CD4-positive, alpha-beta T cell treated with Interleukin-10 for 1 hour (primary cell): ENCODE measurements at regions not wholly inside any gene's neighbourhood (a gene's known extent, or its start where the extent isn't known, plus 50 kb on each side); places are given as distances from the start of the nearest gene placed in this dataset.

Source experiments
- DNase-seq: peaks from one replicate; pipeline ENCODE4 v3.0.0-alpha.2; 2020

DNA sequence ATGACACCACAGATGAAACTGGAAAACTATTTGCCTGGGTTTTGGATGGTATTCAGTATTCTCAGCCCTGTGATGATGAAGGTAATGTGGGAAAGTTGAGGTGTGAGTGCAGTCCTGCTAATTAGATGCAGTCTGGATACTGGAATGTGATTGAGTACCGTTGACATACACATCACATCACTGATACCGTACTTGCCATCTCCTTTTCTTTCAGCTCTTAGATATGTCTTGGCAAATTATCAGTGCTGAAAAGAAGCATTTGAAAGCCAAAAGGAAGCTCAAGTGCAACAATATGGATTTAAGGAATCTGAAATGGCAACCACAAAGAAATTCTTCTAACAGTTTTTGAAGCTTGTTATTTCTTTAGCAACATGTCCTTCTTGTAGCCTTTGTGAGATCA lies 381.4 kb upstream of the TGFBR2 start:
- no peak for DNase-seq

- no peak for DNase-seq
Measured at GRCh38 chr3:30226601-30227151, 379.7 kb upstream of the TGFBR2 start.

GRCh38 chr3:30227571-30228301 lies 378.7 kb upstream of the TGFBR2 start:
- DNase-seq: no peak

GRCh38 chr3:30228302-30228631 lies 378.1 kb upstream of the TGFBR2 start:
- no peak for DNase-seq

DNA sequence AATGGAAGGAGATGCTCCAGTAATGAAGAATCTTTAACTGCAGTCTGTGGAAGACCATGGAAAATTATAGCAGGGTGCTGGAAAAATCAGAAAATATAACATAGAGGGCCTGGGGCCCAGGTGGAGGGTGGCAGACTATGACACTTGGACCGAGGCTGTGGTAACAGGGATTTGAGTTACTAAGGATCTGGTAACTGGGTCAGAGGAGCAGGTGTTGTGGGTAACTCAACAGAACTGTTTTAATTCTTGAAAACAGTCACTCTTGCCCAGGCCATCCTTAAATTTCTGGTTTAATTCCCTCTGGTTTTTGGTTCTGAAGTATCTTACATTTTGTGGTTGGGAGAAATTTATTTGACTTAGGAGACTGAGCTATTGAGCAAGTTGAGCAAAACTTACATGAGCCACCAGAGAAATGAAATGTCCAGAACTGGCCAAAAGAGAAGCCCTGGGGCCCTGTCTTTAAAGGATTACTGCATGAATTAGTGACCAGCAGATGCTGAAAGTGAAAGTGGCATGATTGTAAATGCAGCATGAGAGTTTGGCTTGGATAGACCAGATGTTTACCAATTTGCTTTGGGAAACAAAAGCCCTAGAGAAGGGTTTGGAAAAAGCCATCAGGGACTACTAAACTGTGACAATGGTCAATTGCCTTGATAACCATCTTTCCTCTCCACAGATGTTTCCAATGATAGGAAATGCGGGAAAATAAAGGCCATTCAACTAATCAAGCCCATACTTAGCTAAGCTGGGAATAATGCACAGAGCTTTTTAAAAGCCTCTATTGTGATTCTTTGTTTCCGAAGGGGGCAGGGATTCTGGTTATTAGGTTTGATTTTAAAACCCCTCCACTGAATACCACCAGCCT lies 374.9 kb upstream of the TGFBR2 start:
- DNase-seq: no peak

DNA sequence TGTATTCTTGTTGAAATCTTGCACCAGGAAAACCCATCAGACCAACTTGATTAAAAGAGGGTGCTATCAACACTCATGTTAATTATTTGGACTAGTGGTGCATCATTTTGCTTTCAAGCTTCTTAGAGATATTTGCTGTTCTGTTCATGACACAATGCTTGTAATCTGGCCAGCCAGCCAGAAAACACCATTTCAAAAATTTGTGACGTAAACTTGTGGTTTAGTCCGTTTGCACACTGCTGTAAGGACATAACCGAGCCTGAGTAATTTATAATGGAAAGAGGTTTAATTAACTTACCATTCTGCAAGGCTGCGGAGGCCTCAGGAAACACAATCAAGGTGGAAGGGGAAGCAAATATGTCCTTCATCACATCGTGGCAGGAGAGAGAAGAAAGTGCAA lies 374.3 kb upstream of the TGFBR2 start:
- no peak for DNase-seq

- DNase-seq: no peak
Measured at GRCh38 chr3:30233913-30234646, 372.3 kb upstream of the TGFBR2 start.

- DNase-seq: no peak
Measured at GRCh38 chr3:30236011-30236410, 370.4 kb upstream of the TGFBR2 start.

GRCh38 chr3:30241721-30242120 lies 364.7 kb upstream of the TGFBR2 start:
- DNase-seq: no peak

DNA sequence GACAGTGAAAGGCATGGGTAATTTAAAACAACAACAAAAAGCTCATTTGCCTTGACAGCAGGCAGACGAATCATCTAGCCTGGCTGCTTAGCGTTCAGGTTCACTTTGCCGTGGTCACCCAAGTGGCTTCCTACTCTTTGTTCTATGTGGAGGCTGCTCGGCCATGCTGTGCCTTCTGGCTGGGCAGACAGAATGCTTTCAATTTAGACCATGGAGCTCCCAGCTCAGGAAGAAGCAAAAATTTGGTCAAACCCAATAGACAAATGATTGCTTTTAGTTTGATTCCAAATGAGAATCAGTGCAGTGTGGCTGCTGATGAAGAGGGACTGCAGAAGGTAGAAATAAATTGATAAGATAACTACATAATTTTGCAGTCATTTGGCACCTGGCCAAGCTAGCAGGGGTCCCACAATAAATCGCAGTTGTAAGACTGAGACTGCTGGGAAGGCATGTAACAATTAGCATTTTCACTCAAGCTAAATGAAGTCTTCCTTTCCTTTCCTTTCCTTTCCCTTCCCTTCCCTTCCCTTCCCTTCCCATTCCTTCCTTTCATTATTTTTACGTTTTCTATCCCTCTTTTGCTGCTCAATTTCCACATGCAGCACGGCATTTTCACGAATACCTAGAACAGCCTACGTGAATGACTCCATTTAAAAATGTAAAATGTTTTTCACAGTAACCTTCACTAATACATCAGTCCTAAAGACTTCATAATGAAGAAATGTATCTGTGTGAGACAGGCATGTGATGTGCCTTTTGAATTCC lies 360.4 kb upstream of the TGFBR2 start:
- DNase-seq: no peak

- no peak for DNase-seq
Measured at GRCh38 chr3:30248423-30248822, 358.0 kb upstream of the TGFBR2 start.

- no peak for DNase-seq
Measured at GRCh38 chr3:30252474-30252873, 353.9 kb upstream of the TGFBR2 start.

DNA sequence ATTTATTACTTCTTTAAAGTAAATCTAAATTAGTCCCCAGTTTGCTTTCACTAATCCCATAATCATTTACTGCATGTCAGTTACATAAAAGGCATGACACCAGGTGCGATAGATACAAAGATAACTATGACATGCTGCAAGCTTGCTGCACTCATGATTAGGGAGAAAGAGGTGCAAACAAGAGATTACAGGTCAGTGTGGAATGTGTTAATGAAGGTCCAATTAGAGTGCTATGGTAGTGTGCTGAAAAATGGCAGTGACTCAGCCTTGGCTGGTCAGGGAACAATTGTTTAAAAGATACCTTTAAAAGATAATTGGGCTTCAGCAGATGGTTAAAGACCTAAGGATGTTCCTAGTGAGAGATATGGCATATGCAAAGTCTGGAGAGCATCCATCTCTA lies 352.6 kb upstream of the TGFBR2 start:
- DNase-seq: no peak

- DNase-seq: no peak
Measured at GRCh38 chr3:30256474-30256873, 349.9 kb upstream of the TGFBR2 start.

GRCh38 chr3:30258426-30259392 lies 347.7 kb upstream of the TGFBR2 start:
- no peak for DNase-seq

DNA sequence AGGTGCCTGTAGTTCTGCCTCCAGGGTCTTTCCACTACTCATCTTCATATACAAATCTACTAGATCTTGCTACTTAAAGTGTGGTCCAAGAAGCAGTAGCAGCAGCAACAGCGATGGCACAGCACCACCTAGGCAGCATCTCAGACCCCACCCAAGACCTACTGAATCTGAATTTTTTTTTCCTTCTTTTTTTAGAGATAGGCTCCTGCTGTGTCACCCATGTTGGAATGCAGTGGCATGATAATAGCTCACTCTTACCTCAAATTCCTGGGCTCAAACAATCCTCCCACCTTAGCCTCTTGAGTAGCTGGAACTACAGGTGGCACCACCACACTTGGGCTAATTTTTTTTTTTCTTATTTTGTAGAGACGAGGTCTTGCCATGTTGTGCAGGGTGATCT lies 346.7 kb upstream of the TGFBR2 start:
- no peak for DNase-seq

- no peak for DNase-seq
Measured at GRCh38 chr3:30260762-30261161, 345.6 kb upstream of the TGFBR2 start.

DNA sequence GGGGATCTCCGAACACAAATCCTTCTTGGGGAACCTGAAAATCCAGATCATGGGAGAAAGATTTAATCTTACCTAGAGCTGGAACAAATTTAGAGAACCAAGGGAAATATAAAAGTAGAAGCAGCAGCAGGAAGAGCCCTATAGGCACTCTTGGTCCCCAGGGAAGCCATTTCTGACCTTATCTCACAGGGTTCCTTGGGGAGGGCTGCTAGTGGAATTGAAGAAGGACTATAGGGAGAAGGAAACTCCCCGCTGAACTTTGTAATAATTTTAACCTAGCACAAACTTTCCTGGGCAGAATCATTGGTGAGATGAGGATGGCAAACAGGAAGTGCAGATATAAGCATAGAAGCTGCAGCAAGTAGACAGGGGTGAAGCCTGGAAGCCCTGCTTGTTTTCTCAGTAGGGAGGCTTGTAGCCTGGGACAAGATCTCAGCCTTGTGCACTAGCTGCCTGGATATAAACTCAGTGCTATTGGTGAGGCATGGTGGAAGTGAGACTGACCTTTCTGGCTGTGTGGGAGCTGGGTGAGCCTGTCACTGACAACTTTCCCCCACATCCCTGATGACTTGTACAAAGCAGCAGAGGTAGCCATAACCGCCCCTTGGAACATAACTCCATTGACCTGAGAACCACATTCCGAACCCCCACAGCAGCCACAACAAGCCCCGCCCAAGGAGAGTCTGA lies 343.0 kb upstream of the TGFBR2 start:
- no peak for DNase-seq

DNA sequence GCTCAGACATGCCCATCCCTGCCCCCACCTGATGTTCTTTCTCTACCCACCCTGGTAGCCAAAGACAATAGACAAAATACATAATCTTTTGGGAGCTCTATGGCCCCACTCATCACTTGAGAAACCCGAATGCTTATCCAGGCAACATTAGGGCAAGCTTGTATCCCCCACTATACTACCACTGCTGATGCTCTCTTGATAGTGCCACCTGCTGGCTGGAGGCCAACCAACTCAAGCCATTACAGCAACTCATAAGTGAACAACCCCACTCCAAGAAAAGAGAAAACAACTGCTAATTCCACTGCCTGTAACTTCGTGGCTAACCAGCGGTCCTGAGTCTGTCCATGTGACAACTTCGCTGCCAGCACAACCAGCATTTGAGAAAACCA lies 342.5 kb upstream of the TGFBR2 start:
- no peak for DNase-seq

DNA sequence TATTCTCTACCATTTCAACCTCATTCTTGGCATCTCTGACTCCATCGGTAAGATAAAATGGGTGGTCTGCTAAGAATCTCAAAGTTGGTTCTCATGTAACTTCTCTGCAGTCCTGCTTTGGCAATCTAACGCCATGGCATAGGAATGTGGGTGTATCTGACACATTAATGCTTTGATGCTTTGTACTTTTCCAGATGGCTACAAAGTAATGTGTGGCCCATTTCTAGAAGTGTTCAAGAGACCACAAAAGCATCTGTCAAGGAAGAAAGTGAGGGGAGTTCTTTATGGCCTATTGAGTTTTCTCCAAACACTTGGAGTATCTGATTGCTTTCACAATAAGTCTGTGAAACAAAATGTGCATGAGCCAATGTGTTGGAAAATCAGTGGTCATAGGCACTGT lies 339.9 kb upstream of the TGFBR2 start:
- no peak for DNase-seq

- no peak for DNase-seq
Measured at GRCh38 chr3:30268288-30268687, 338.1 kb upstream of the TGFBR2 start.
